Ectodermal cell (in vitro differentiated cells): ENCODE measurements at regions not wholly inside any gene's neighbourhood (a gene's known extent, or its start where the extent isn't known, plus 50 kb on each side); places are given as distances from the start of the nearest gene placed in this dataset.
"Not testable (repeated sequence)": the region's sequence is repeated elsewhere in the genome, so short reads cannot be mapped to it uniquely, and the experiment has no call there.

Experiments used
- H3K27ac ChIP-seq: 2 replicates; pipeline ENCODE4 v1.7.0; 2013; ENCODE audit warnings: mild to moderate bottlenecking, low read depth, low read length; ENCODE audit not compliant: insufficient read depth, poor library complexity, severe bottlenecking
- H3K27me3 ChIP-seq: 2 replicates; pipeline ENCODE4 v1.7.0; 2013; ENCODE audit warnings: mild to moderate bottlenecking, low read length; ENCODE audit not compliant: insufficient read depth, control insufficient read depth, poor library complexity, severe bottlenecking
- H3K36me3 ChIP-seq: one replicate; pipeline ENCODE4 v1.7.0; 2013; ENCODE audit warnings: low read length; ENCODE audit not compliant: control insufficient read depth, insufficient read depth
- H3K4me1 ChIP-seq: one replicate; pipeline ENCODE4 v1.7.0; 2013; ENCODE audit warnings: low read length; ENCODE audit not compliant: control insufficient read depth, insufficient read depth
- H3K4me3 ChIP-seq: 2 replicates; pipeline ENCODE4 v1.7.0; 2013; ENCODE audit warnings: low read depth, low read length, control low read depth; ENCODE audit not compliant: insufficient read depth
- H3K9me3 ChIP-seq: 2 replicates; pipeline ENCODE4 v1.7.0; 2013; ENCODE audit warnings: mild to moderate bottlenecking, low read length, moderate library complexity; ENCODE audit not compliant: control insufficient read depth
- WGBS, 2 experiments: methylation state at CpG; one replicate each; pipeline ENCODE4 v1.1.7; 2013; ENCODE audit warnings: missing lambda C conversion rate in 2 of 2; 5-methylcytosine and 5-hydroxymethylcytosine counted together

- not testable (repeated sequence) for H3K36me3 ChIP-seq, H3K4me3 ChIP-seq, H3K27ac ChIP-seq, H3K4me1 ChIP-seq, H3K27me3 ChIP-seq, H3K9me3 ChIP-seq
These were observed 249.4 kb downstream of the UBE3D start for GRCh38 chr6:82816243-82816642.

GRCh38 chr6:82818727-82819126, 246.9 kb downstream of the UBE3D start:
- no peaks in the 10 kb centered on the region for H3K9me3 ChIP-seq

GRCh38 chr6:82823361-82823760, 242.3 kb downstream of the UBE3D start:
- H3K4me3 ChIP-seq = no peak overlapping the region
- no peaks in the 10 kb centered on the region for H3K36me3 ChIP-seq
- H3K27ac ChIP-seq = no peak overlapping the region
- no peaks in the 10 kb centered on the region for H3K9me3 ChIP-seq
- no peaks in the 10 kb centered on the region for H3K27me3 ChIP-seq
- H3K4me1 ChIP-seq = no peaks in the 10 kb centered on the region

More at GRCh38 chr6:82818727-82819126, 246.9 kb downstream of the UBE3D start:
- Histone ChIP-seq H3K27ac (no peak overlapping the region), H3K4me1 (no peaks in the 10 kb centered on the region), H3K27me3 (no peaks in the 10 kb centered on the region), H3K36me3 (no peaks in the 10 kb centered on the region), H3K4me3 (no peak overlapping the region)
- WGBS, 2 experiments = 88 to 93% methylated on average over 3 of the region's 3 CpGs

GRCh38 chr6:82832811-82833210, 232.8 kb downstream of the UBE3D start:
- Histone ChIP-seq H3K36me3 (no peaks in the 10 kb centered on the region), H3K9me3 (no peaks in the 10 kb centered on the region), H3K27ac (no peak overlapping the region), H3K27me3 (no peaks in the 10 kb centered on the region), H3K4me3 (no peak overlapping the region), H3K4me1 (no peaks in the 10 kb centered on the region)
- 94 to 100% methylated on average over 3 of the region's 3 CpGs for WGBS, 2 experiments

- Histone ChIP-seq H3K27ac (no peak overlapping the region), H3K4me3 (no peak overlapping the region), H3K9me3 (no peaks in the 10 kb centered on the region), H3K36me3 (no peaks in the 10 kb centered on the region), H3K27me3 (no peaks in the 10 kb centered on the region), H3K4me1 (no peaks in the 10 kb centered on the region)
- WGBS, 2 experiments = 92 to 100% methylated on average over 1 to 2 of the region's 2 CpGs
These were observed 232.2 kb downstream of the UBE3D start for GRCh38 chr6:82833481-82833880.

GRCh38 chr6:82836022-82836575, 229.5 kb downstream of the UBE3D start:
- WGBS, 2 experiments = 91 to 93% methylated on average over 10 to 11 of the region's 12 CpGs

GRCh38 chr6:82840571-82840970, 225.1 kb downstream of the UBE3D start:
- 100% methylated on average over 1 of the region's 1 CpG; no CpG with 5 or more reads in 1 of the 2 experiments for WGBS, 2 experiments
- Histone ChIP-seq H3K27me3 (no peaks in the 10 kb centered on the region), H3K4me3 (no peak overlapping the region), H3K4me1 (no peaks in the 10 kb centered on the region), H3K27ac (no peak overlapping the region), H3K36me3 (no peaks in the 10 kb centered on the region), H3K9me3 (no peaks in the 10 kb centered on the region)

More at GRCh38 chr6:82836022-82836575, 229.5 kb downstream of the UBE3D start:
- no peaks in the 10 kb centered on the region for H3K4me1 ChIP-seq
- no peak overlapping the region for H3K4me3 ChIP-seq
- H3K27me3 ChIP-seq = no peaks in the 10 kb centered on the region
- no peaks in the 10 kb centered on the region for H3K36me3 ChIP-seq
- no peaks in the 10 kb centered on the region for H3K9me3 ChIP-seq
- H3K27ac ChIP-seq = no peak overlapping the region

GRCh38 chr6:82841309-82841708, 224.3 kb downstream of the UBE3D start:
- Histone ChIP-seq H3K36me3 (no peaks in the 10 kb centered on the region), H3K4me3 (no peak overlapping the region), H3K27me3 (no peaks in the 10 kb centered on the region), H3K4me1 (no peaks in the 10 kb centered on the region), H3K27ac (no peak overlapping the region), H3K9me3 (no peaks in the 10 kb centered on the region)
- 92 to 94% methylated on average over 2 of the region's 2 CpGs for WGBS, 2 experiments
